Fibroblast of villous mesenchyme (primary cell): ENCODE measurements at regions not wholly inside any gene's neighbourhood (a gene's known extent, or its start where the extent isn't known, plus 50 kb on each side); places are given as distances from the start of the nearest gene placed in this dataset.
A peak's percentile ranks its signal among the peaks of the same experiment; 100 is the strongest.

ENCODE experiments used
- DNase-seq: peaks from one replicate; pipeline ENCODE4 v3.0.0-alpha.2; 2010; ENCODE audit warnings: low read depth
- H3K4me3 ChIP-seq: 2 replicates; pipeline ENCODE4 v1.5.1; 2011; ENCODE audit warnings: low read depth, mild to moderate bottlenecking, low read length
- CTCF ChIP-seq: IDR thresholded peaks from 2 replicates; pipeline ENCODE4 v1.5.1; 2012; ENCODE audit warnings: low read depth, mild to moderate bottlenecking, low read length; ENCODE audit not compliant: insufficient read depth

- no peak overlapping the region for H3K4me3 ChIP-seq
- TF ChIP-seq CTCF = no peak
- no peak for DNase-seq
These were observed 313.2 kb downstream of the NR4A2 start for GRCh38 chr2:156019341-156019740.

- peak; percentile 1 for DNase-seq
- no peak for TF ChIP-seq CTCF
- H3K4me3 ChIP-seq = no peak overlapping the region
These were observed 315.1 kb downstream of the NR4A2 start for GRCh38 chr2:156017341-156017885.

- no peak for DNase-seq
- no peak for TF ChIP-seq CTCF
- H3K4me3 ChIP-seq = no peak overlapping the region
These were observed 323.2 kb downstream of the NR4A2 start for GRCh38 chr2:156009293-156009692.

GRCh38 chr2:156006721-156007618 lies 325.6 kb downstream of the NR4A2 start:
- no peak overlapping the region for H3K4me3 ChIP-seq
- DNase-seq = no peak
- TF ChIP-seq CTCF = no peak

- DNase-seq = no peak
- no peak overlapping the region for H3K4me3 ChIP-seq
- no peak for TF ChIP-seq CTCF
These were observed 326.4 kb downstream of the NR4A2 start for GRCh38 chr2:156005999-156006712.

- DNase-seq = no peak
- TF ChIP-seq CTCF = no peak
- no peak overlapping the region for H3K4me3 ChIP-seq
These were observed 327.0 kb downstream of the NR4A2 start for GRCh38 chr2:156005531-156005930.
